ENCODE measurements at regions not wholly inside any gene's neighbourhood (a gene's known extent, or its start where the extent isn't known, plus 50 kb on each side); places are given as distances from the start of the nearest gene placed in this dataset.

GRCh38 chr6:51554029-51554428 is 533.4 kb downstream of the PKHD1 start:
- no peak for TF ChIP-seq FOXA1 (IDR thresholded peaks at IDR 0.05)
- no peak for TF ChIP-seq PKNOX1 (IDR thresholded peaks at IDR 0.05)
- TF ChIP-seq ZNF384 (IDR thresholded peaks at IDR 0.05), result no peak
- TF ChIP-seq FOXM1 (IDR thresholded peaks at IDR 0.05; ENCODE audit: borderline replicate concordance), result no peak
- TF ChIP-seq LEF1 (IDR thresholded peaks at IDR 0.05; ENCODE audit: borderline replicate concordance), result no peak
- no peak for TF ChIP-seq HDGF (IDR thresholded peaks at IDR 0.05; ENCODE audit: borderline replicate concordance)
- no peak for TF ChIP-seq TARDBP (IDR thresholded peaks at IDR 0.05)
- TF ChIP-seq BHLHE40 (IDR thresholded peaks at IDR 0.05; ENCODE audit: borderline replicate concordance), result no peak
- no peak for TF ChIP-seq SUZ12 (IDR thresholded peaks at IDR 0.05)
